Inflammatory macrophage treated with lipopolysaccharide for 1 hour (primary cell): ENCODE measurements at regions not wholly inside any gene's neighbourhood (a gene's known extent, or its start where the extent isn't known, plus 50 kb on each side); places are given as distances from the start of the nearest gene placed in this dataset.
"Not testable (repeated sequence)": the region's sequence is repeated elsewhere in the genome, so short reads cannot be mapped to it uniquely, and the experiment has no call there.

ENCODE experiments used
- DNase-seq, 2 donors: peaks; one replicate each; pipeline ENCODE4 v3.0.0-alpha.2; 2020 to 2022

GRCh38 chr18:60894254-60894945, 438.8 kb upstream of the CDH20 start:
- no peak for DNase-seq

- DNase-seq = no peak
These were observed 438.0 kb upstream of the CDH20 start for GRCh38 chr18:60895181-60895580.

- DNase-seq = no peak
These were observed 435.1 kb upstream of the CDH20 start for GRCh38 chr18:60898111-60898510.

GRCh38 chr18:60905699-60906098, 427.5 kb upstream of the CDH20 start:
- no peak for DNase-seq

GRCh38 chr18:60910534-60910933, 422.7 kb upstream of the CDH20 start:
- DNase-seq = no peak

- no peak for DNase-seq
These were observed 421.7 kb upstream of the CDH20 start for GRCh38 chr18:60911504-60911903.

GRCh38 chr18:60915160-60915559, 418.1 kb upstream of the CDH20 start:
- DNase-seq = no peak

- not testable (repeated sequence) for DNase-seq
These were observed 414.4 kb upstream of the CDH20 start for GRCh38 chr18:60918862-60919261.

- no peak for DNase-seq
These were observed 407.3 kb upstream of the CDH20 start for GRCh38 chr18:60925892-60926291.

GRCh38 chr18:60929966-60930365, 403.3 kb upstream of the CDH20 start:
- no peak for DNase-seq

GRCh38 chr18:60935041-60935910, 398.0 kb upstream of the CDH20 start:
- DNase-seq = no peak

GRCh38 chr18:60936101-60936500, 397.1 kb upstream of the CDH20 start:
- no peak for DNase-seq

- DNase-seq = no peak
These were observed 389.9 kb upstream of the CDH20 start for GRCh38 chr18:60943297-60943696.

- DNase-seq = no peak
These were observed 382.6 kb upstream of the CDH20 start for GRCh38 chr18:60950634-60951033.

- DNase-seq = no peak
These were observed 382.1 kb upstream of the CDH20 start for GRCh38 chr18:60951091-60951490.

GRCh38 chr18:60962625-60963024, 370.6 kb upstream of the CDH20 start:
- no peak for DNase-seq

- DNase-seq = no peak
These were observed 367.4 kb upstream of the CDH20 start for GRCh38 chr18:60965856-60966255.

GRCh38 chr18:60966876-60967275, 366.4 kb upstream of the CDH20 start:
- DNase-seq = no peak

GRCh38 chr18:60975420-60975819, 357.8 kb upstream of the CDH20 start:
- no peak for DNase-seq

- no peak for DNase-seq
These were observed 356.3 kb upstream of the CDH20 start for GRCh38 chr18:60976976-60977375.

GRCh38 chr18:60978338-60978737, 354.9 kb upstream of the CDH20 start:
- no peak for DNase-seq

GRCh38 chr18:60980422-60981005, 352.7 kb upstream of the CDH20 start:
- DNase-seq = no peak

- no peak for DNase-seq
These were observed 351.4 kb upstream of the CDH20 start for GRCh38 chr18:60981682-60982328.

GRCh38 chr18:60982329-60982695, 350.9 kb upstream of the CDH20 start:
- DNase-seq = no peak
